A549 (cell line): ENCODE measurements at regions not wholly inside any gene's neighbourhood (a gene's known extent, or its start where the extent isn't known, plus 50 kb on each side); places are given as distances from the start of the nearest gene placed in this dataset.

ENCODE experiments used
- BHLHE40 ChIP-seq: IDR thresholded peaks from 2 replicates; pipeline ENCODE4 v1.6.1; 2012; ENCODE audit warnings: low read depth, low read length, inconsistent platforms
- CTCF ChIP-seq: fragments of >200 bp; sonication (Bioruptor Twin); formaldehyde crosslinking; IDR thresholded peaks from 3 replicates; pipeline ENCODE4 v1.5.1; 2016
- EP300 ChIP-seq, 2 experiments: fragments of >200 bp; sonication (Bioruptor Twin); formaldehyde crosslinking; IDR thresholded peaks; 2 replicates in 1 of 2; 3 replicates in 1 of 2; pipeline ENCODE4 v1.6.1; 2016 to 2017

- TF ChIP-seq CTCF (no peak), EP300 (IDR thresholded peaks at IDR 0.05) (no peak), BHLHE40 (no peak)
Measured at GRCh38 chr11:113615098-113615497, 91.0 kb downstream of the TMPRSS5 start.
